HUES48 (cell line): ENCODE measurements at regions not wholly inside any gene's neighbourhood (a gene's known extent, or its start where the extent isn't known, plus 50 kb on each side); places are given as distances from the start of the nearest gene placed in this dataset.
"Not testable (repeated sequence)": the region's sequence is repeated elsewhere in the genome, so short reads cannot be mapped to it uniquely, and the experiment has no call there.

Experiments used
- H3K27ac ChIP-seq: one replicate; pipeline ENCODE4 v1.7.0; 2013; ENCODE audit warnings: low read depth, low read length, inconsistent platforms
- H3K27me3 ChIP-seq: 2 replicates; pipeline ENCODE4 v1.6.1; 2013; ENCODE audit warnings: mild to moderate bottlenecking, low read length; ENCODE audit not compliant: control insufficient read depth, insufficient read depth
- H3K36me3 ChIP-seq: 2 replicates; pipeline ENCODE4 v1.6.1; 2013; ENCODE audit warnings: low read length; ENCODE audit not compliant: control insufficient read depth, insufficient read depth
- H3K4me1 ChIP-seq: 2 replicates; pipeline ENCODE4 v1.6.1; 2013; ENCODE audit warnings: mild to moderate bottlenecking, low read length; ENCODE audit not compliant: control insufficient read depth, insufficient read depth
- H3K4me3 ChIP-seq: 2 replicates; pipeline ENCODE4 v1.5.1; 2013; ENCODE audit warnings: mild to moderate bottlenecking, low read depth, low read length
- H3K9ac ChIP-seq: 2 replicates; pipeline ENCODE4 v1.6.1; 2013; ENCODE audit warnings: mild to moderate bottlenecking, low read depth, low read length, moderate library complexity
- H3K9me3 ChIP-seq: 2 replicates; pipeline ENCODE4 v1.6.1; 2013; ENCODE audit warnings: low read length; ENCODE audit not compliant: control insufficient read depth, insufficient read depth

GRCh38 chrX:74085642-74086236 lies 218.2 kb upstream of the ZCCHC13 start:
- Histone ChIP-seq H3K9ac (no peak overlapping the region), H3K4me1 (no peaks in the 10 kb centered on the region), H3K9me3 (peaks cover 33% of the 10 kb centered on the region), H3K27me3 (peaks cover 6% of the 10 kb centered on the region), H3K27ac (no peak overlapping the region), H3K4me3 (no peak overlapping the region), H3K36me3 (no peaks in the 10 kb centered on the region)

GRCh38 chrX:74080165-74080564 lies 223.8 kb upstream of the ZCCHC13 start:
- Histone ChIP-seq H3K4me1 (no peaks in the 10 kb centered on the region), H3K9me3 (peaks cover 6% of the 10 kb centered on the region), H3K36me3 (no peaks in the 10 kb centered on the region), H3K9ac (no peak overlapping the region), H3K27ac (no peak overlapping the region), H3K4me3 (no peak overlapping the region), H3K27me3 (peaks cover 6% of the 10 kb centered on the region)

- no peak overlapping the region for H3K27ac ChIP-seq
- no peaks in the 10 kb centered on the region for H3K27me3 ChIP-seq
- H3K4me1 ChIP-seq: peaks cover 10% of the 10 kb centered on the region
- H3K9ac ChIP-seq: no peak overlapping the region
- H3K36me3 ChIP-seq: no peaks in the 10 kb centered on the region
- no peak overlapping the region for H3K4me3 ChIP-seq
- peaks cover 8% of the 10 kb centered on the region; the same call in 1 of the 2 replicates for H3K9me3 ChIP-seq
Measured at GRCh38 chrX:74065831-74066390, 213.4 kb upstream of the XIST start.

- H3K4me1 ChIP-seq: peaks cover 10% of the 10 kb centered on the region
- peaks cover 4% of the 10 kb centered on the region; the same call in 1 of the 2 replicates for H3K9me3 ChIP-seq
Measured at GRCh38 chrX:74063426-74064155, 211.1 kb upstream of the XIST start.

GRCh38 chrX:74061879-74062278 lies 209.4 kb upstream of the XIST start:
- Histone ChIP-seq H3K27me3 (no peaks in the 10 kb centered on the region), H3K36me3 (no peaks in the 10 kb centered on the region), H3K4me3 (no peak overlapping the region), H3K9me3 (no peaks in the 10 kb centered on the region), H3K9ac (no peak overlapping the region), H3K4me1 (peaks cover 10% of the 10 kb centered on the region), H3K27ac (no peak overlapping the region)

More at GRCh38 chrX:74063426-74064155, 211.1 kb upstream of the XIST start:
- Histone ChIP-seq H3K9ac (no peak overlapping the region), H3K4me3 (no peak overlapping the region), H3K27me3 (no peaks in the 10 kb centered on the region), H3K36me3 (no peaks in the 10 kb centered on the region), H3K27ac (no peak overlapping the region)

GRCh38 chrX:74049126-74049525 lies 196.6 kb upstream of the XIST start:
- Histone ChIP-seq H3K4me1 (no peaks in the 10 kb centered on the region), H3K36me3 (no peaks in the 10 kb centered on the region), H3K9ac (no peak overlapping the region), H3K27ac (no peak overlapping the region), H3K4me3 (no peak overlapping the region), H3K9me3 (peaks cover 3% of the 10 kb centered on the region; the same call in 1 of the 2 replicates), H3K27me3 (no peaks in the 10 kb centered on the region)

- H3K9me3 ChIP-seq, H3K4me3 ChIP-seq, H3K4me1 ChIP-seq, H3K27me3 ChIP-seq, H3K36me3 ChIP-seq, H3K27ac ChIP-seq, H3K9ac ChIP-seq: not testable (repeated sequence)
Measured at GRCh38 chrX:74034066-74034465, 181.6 kb upstream of the XIST start.

GRCh38 chrX:74031527-74031926 lies 179.0 kb upstream of the XIST start:
- not testable (repeated sequence) for H3K9me3 ChIP-seq, H3K4me1 ChIP-seq, H3K9ac ChIP-seq, H3K27me3 ChIP-seq, H3K4me3 ChIP-seq, H3K36me3 ChIP-seq, H3K27ac ChIP-seq

GRCh38 chrX:74030766-74031165 lies 178.3 kb upstream of the XIST start:
- H3K4me1 ChIP-seq, H3K9ac ChIP-seq, H3K27ac ChIP-seq, H3K36me3 ChIP-seq, H3K4me3 ChIP-seq, H3K27me3 ChIP-seq: not testable (repeated sequence)
- peaks cover 13% of the 10 kb centered on the region for H3K9me3 ChIP-seq

GRCh38 chrX:74025145-74025544 lies 172.6 kb upstream of the XIST start:
- H3K4me1 ChIP-seq, H3K4me3 ChIP-seq, H3K27me3 ChIP-seq, H3K36me3 ChIP-seq, H3K27ac ChIP-seq, H3K9ac ChIP-seq: not testable (repeated sequence)
- H3K9me3 ChIP-seq: peaks cover 63% of the 10 kb centered on the region

GRCh38 chrX:74023203-74023602 lies 170.7 kb upstream of the XIST start:
- H3K9ac ChIP-seq: no peak overlapping the region
- peaks cover 83% of the 10 kb centered on the region for H3K9me3 ChIP-seq
- no peaks in the 10 kb centered on the region for H3K36me3 ChIP-seq
- no peaks in the 10 kb centered on the region for H3K27me3 ChIP-seq
- H3K4me1 ChIP-seq: no peaks in the 10 kb centered on the region
- H3K27ac ChIP-seq: no peak overlapping the region
- no peak overlapping the region for H3K4me3 ChIP-seq
